Transverse colon (tissue), 4 donors: ENCODE measurements at regions not wholly inside any gene's neighbourhood (a gene's known extent, or its start where the extent isn't known, plus 50 kb on each side); places are given as distances from the start of the nearest gene placed in this dataset.

ENCODE experiments used
- DNase-seq: peaks from one replicate; pipeline ENCODE4 v3.0.0-alpha.2; 2019
- H3K27ac ChIP-seq, 4 donors: fragments of 200-600 bp; sonication (generic); 2 replicates each; pipeline ENCODE4 v1.5.1; 2016 to 2018; ENCODE audit warnings: inconsistent platforms in 4 of 4
- H3K27me3 ChIP-seq: fragments of 200-600 bp; sonication (generic); 2 replicates; pipeline ENCODE4 v1.5.1; 2017; ENCODE audit warnings: inconsistent platforms
- H3K36me3 ChIP-seq, 4 donors: fragments of 200-600 bp; sonication (generic); 2 replicates each; pipeline ENCODE4 v1.5.1; 2017 to 2019; ENCODE audit warnings: inconsistent platforms in 4 of 4
- H3K4me1 ChIP-seq, 4 donors: fragments of 200-600 bp; sonication (generic); 2 replicates each; pipeline ENCODE4 v1.5.1; 2017 to 2020; ENCODE audit warnings: inconsistent platforms in 4 of 4
- H3K4me3 ChIP-seq, 4 donors: fragments of 200-600 bp; sonication (generic); 1 replicate in 1 of 4; 2 replicates in 3 of 4; pipeline versions ENCODE4 v1.5.1 to v1.6.1; 2017 to 2019; ENCODE audit warnings: inconsistent platforms in 4 of 4
- H3K9me3 ChIP-seq, 2 donors: fragments of 200-600 bp; sonication (generic); 2 replicates each; pipeline ENCODE4 v1.5.1; 2017 to 2019; ENCODE audit warnings: inconsistent platforms in 2 of 2
- CTCF ChIP-seq, 5 experiments: fragments of 200-600 bp in 3 of 5; fragments of 450-650 bp in 2 of 5; sonication (generic) in 3 of 5; IDR thresholded peaks; 1 replicate in 2 of 5; 2 replicates in 3 of 5; pipeline ENCODE4 v1.5.1; 2016 to 2017; ENCODE audit warnings: antibody characterized with exemption in 5 of 5, inconsistent platforms in 3 of 5, mild to moderate bottlenecking in 2 of 5, moderate library complexity in 1 of 5
- EP300 ChIP-seq: sonication (generic); formaldehyde crosslinking; IDR thresholded peaks from one replicate; pipeline ENCODE4 v1.6.1; 2017; ENCODE audit warnings: antibody characterized with exemption, low read depth
- POLR2A ChIP-seq: fragments of 450-650 bp; IDR thresholded peaks from one replicate; pipeline ENCODE4 v1.6.1; 2016; ENCODE audit warnings: antibody characterized with exemption, mild to moderate bottlenecking, moderate library complexity
- POLR2AphosphoS5 ChIP-seq, 3 donors: sonication (generic); formaldehyde crosslinking; IDR thresholded peaks; one replicate each; pipeline ENCODE4 v1.6.1; 2016; ENCODE audit warnings: antibody characterized with exemption in 3 of 3
- WGBS, 2 donors: methylation state at CpG; one replicate each; pipeline ENCODE4 v1.1.5; 2018; ENCODE audit warnings: low coverage in 1 of 2; 5-methylcytosine and 5-hydroxymethylcytosine counted together
- in situ Hi-C, 4 donors: fragments of 200-750 bp; cut with MboI; loops; one replicate each; pipeline versions ENCODE4 v1.15.0 to v1.15.1; 2017; ENCODE audit warnings: low sequenced_read_pairs in 3 of 4, low pct_ligation_motif_present in 1 of 4, low pct_unique_long_range_greater_than_20kb in 1 of 4
- intact Hi-C: fragments of 100-400 bp; cut with DNase I; formaldehyde crosslinking; loops from one replicate; pipeline ENCODE4 v1.15.1; 2023; ENCODE audit warnings: low total_unique reads

GRCh38 chr14:86087377-86087776 lies 557.4 kb downstream of the FLRT2 start:
- no peak overlapping the region for H3K4me3 ChIP-seq
- H3K4me1 ChIP-seq, result no peaks in the 10 kb centered on the region
- H3K9me3 ChIP-seq, result peaks cover 0 to 3% of the 10 kb centered on the region in 2 donors
- no peak for TF ChIP-seq POLR2A
- no peak for TF ChIP-seq EP300
- TF ChIP-seq CTCF (IDR thresholded peaks at IDR 0.05), result no peak
- TF ChIP-seq POLR2AphosphoS5 (IDR thresholded peaks at IDR 0.05), result no peak
- in situ Hi-C loops (no loop called here), intact Hi-C loops (no loop called here)
- 25 to 38% methylated on average over 2 of the region's 2 CpGs for WGBS, 2 donors
- H3K27me3 ChIP-seq, result no peaks in the 10 kb centered on the region
- no peak overlapping the region for H3K27ac ChIP-seq
- no peak for DNase-seq
- H3K36me3 ChIP-seq, result no peaks in the 10 kb centered on the region

- in situ Hi-C loops, result no loop called here
- DNase-seq, result no peak
- 80 to 83% methylated on average over 1 of the region's 1 CpG for WGBS, 2 donors
- no peaks in the 10 kb centered on the region for H3K27me3 ChIP-seq
- no peak overlapping the region for H3K27ac ChIP-seq
- intact Hi-C loops, result no loop called here
- H3K4me3 ChIP-seq, result no peak overlapping the region
- no peaks in the 10 kb centered on the region for H3K4me1 ChIP-seq
- TF ChIP-seq CTCF (IDR thresholded peaks at IDR 0.05) (no peak), EP300 (no peak), POLR2A (no peak), POLR2AphosphoS5 (IDR thresholded peaks at IDR 0.05) (no peak)
- H3K9me3 ChIP-seq, result peaks cover 0 to 3% of the 10 kb centered on the region in 2 donors
- H3K36me3 ChIP-seq, result no peaks in the 10 kb centered on the region
Measured at GRCh38 chr14:86086962-86087361, 557.0 kb downstream of the FLRT2 start.

- no peak for DNase-seq
- 47 to 57% methylated on average over 1 of the region's 1 CpG for WGBS, 2 donors
- Histone ChIP-seq H3K9me3 (no peaks in the 10 kb centered on the region), H3K4me1 (no peaks in the 10 kb centered on the region), H3K27ac (no peak overlapping the region), H3K36me3 (no peaks in the 10 kb centered on the region), H3K27me3 (no peaks in the 10 kb centered on the region), H3K4me3 (no peak overlapping the region)
- in situ Hi-C loops, result no loop called here
- no peak for TF ChIP-seq POLR2AphosphoS5 (IDR thresholded peaks at IDR 0.05)
- no peak for TF ChIP-seq POLR2A
- no peak for TF ChIP-seq CTCF (IDR thresholded peaks at IDR 0.05)
- TF ChIP-seq EP300, result no peak
- intact Hi-C loops, result no loop called here
Measured at GRCh38 chr14:86084097-86084496, 554.2 kb downstream of the FLRT2 start.

GRCh38 chr14:86083616-86084015 lies 553.7 kb downstream of the FLRT2 start:
- Histone ChIP-seq H3K4me1 (no peaks in the 10 kb centered on the region), H3K4me3 (no peak overlapping the region), H3K27me3 (no peaks in the 10 kb centered on the region), H3K27ac (no peak overlapping the region), H3K36me3 (no peaks in the 10 kb centered on the region), H3K9me3 (no peaks in the 10 kb centered on the region)
- DNase-seq, result no peak
- in situ Hi-C loops, result no loop called here
- TF ChIP-seq EP300 (no peak), POLR2A (no peak), CTCF (IDR thresholded peaks at IDR 0.05) (no peak), POLR2AphosphoS5 (IDR thresholded peaks at IDR 0.05) (no peak)
- intact Hi-C loops, result no loop called here
